GM10847 (cell line): ENCODE measurements at regions not wholly inside any gene's neighbourhood (a gene's known extent, or its start where the extent isn't known, plus 50 kb on each side); places are given as distances from the start of the nearest gene placed in this dataset.

Source experiments
- POLR2A ChIP-seq: IDR thresholded peaks from 2 replicates; pipeline ENCODE4 v1.6.1; 2011; ENCODE audit not compliant: insufficient read length; ENCODE audit errors: extremely low read depth

GRCh38 chr14:105857220-105857825, 330.9 kb downstream of the TMEM121 start:
- TF ChIP-seq POLR2A: peak; percentile 75

DNA sequence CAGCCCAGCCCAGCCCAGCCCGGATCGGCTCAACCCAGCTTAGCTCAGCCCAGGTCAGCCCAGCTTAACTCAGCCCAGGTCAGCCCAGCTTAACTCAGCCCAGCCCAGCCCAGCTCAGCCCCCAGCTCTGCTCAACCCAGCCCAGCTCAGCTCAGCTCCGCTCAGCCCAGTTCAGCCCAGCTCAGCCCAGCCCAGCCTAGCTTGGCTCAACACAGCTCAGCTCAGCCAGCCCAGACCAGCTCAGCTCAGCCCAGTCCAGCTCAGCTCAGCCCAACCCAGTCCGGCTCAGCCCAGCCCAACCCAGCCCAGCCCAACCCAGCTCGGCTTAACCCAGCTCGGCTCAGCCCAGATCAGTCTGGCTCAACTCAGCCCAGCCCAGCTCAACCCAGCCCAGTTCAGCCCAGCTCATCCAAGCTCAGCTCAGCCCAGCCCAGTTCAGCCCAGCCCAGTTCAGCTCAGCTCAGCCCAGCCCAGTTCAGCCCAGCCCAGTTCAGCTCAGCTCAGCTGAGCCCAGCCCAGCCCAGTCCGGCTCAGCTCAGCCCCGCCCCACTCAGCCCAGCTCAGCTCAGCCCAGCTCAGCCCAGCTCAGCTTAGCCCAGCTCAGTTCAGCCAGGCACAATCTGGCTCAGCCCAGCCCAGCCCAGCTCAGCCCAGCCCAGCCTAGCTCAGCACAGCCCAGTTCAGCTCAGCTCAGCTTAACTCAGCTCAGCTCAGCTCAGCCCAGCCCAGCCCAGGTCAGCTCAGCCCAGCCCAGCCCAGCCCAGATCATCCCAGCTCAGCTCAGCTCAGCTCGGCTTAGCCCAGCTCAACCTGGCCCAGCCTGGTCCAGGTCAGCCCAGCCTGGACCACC, 331.7 kb downstream of the TMEM121 start:
- TF ChIP-seq POLR2A: peak; percentile 26

DNA sequence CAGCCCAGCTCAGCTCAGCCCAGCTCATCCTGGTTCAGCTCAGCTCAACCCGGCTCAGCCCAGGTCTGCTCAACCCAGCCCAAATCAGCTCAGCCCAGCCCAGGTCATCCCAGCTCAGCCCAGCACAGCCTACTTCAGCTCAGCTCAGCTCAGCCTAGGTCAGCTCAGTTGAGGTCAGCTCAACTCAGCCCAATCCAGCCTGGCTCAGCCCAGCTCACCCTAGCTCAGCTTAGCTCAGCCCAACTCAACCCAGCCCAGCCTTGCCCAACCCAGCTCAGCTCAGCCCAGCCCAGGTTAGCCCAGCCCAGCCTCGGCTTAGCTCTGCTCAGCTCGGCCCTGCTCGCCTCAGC, 332.3 kb downstream of the TMEM121 start:
- no peak for TF ChIP-seq POLR2A

DNA sequence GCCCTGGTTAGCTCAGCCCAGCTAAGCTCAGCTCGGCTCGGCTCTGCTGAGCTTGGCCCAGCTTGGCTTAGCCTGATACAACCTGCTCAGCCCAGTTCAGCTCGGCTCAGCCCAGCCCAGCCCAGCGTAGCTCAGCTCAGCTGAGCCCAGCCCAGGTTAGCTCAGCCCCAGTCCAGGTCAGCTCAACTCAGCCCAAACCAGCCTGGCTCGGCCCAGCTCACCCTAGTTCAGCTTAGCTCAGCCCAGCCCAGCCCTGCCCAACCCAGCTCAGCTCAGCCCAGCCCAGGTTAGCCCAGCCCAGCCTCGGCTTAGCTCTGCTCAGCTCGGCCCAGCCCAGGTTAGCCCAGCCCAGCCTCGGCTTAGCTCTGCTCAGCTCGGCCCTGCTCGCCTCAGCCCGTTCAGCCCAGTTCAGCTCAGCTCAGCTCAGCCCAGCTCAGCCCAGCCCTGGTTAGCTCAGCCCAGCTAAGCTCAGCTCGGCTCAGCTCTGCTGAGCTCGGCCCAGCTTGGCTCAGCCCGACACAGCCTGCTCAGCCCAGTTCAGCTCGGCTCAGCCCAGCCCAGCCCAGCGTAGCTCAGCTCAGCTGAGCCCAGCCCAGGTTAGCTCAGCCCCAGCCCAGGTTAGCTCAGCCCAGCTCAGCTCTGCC, 332.8 kb downstream of the TMEM121 start:
- TF ChIP-seq POLR2A: peak; percentile 32

- peak; percentile 93 for TF ChIP-seq POLR2A
Observed at GRCh38 chr14:105859717-105860614, 333.6 kb downstream of the TMEM121 start.

GRCh38 chr14:105860615-105861580, 334.5 kb downstream of the TMEM121 start:
- peak; percentile 77 for TF ChIP-seq POLR2A

GRCh38 chr14:105861985-105862465, 335.6 kb downstream of the TMEM121 start:
- TF ChIP-seq POLR2A: peak; percentile 78

DNA sequence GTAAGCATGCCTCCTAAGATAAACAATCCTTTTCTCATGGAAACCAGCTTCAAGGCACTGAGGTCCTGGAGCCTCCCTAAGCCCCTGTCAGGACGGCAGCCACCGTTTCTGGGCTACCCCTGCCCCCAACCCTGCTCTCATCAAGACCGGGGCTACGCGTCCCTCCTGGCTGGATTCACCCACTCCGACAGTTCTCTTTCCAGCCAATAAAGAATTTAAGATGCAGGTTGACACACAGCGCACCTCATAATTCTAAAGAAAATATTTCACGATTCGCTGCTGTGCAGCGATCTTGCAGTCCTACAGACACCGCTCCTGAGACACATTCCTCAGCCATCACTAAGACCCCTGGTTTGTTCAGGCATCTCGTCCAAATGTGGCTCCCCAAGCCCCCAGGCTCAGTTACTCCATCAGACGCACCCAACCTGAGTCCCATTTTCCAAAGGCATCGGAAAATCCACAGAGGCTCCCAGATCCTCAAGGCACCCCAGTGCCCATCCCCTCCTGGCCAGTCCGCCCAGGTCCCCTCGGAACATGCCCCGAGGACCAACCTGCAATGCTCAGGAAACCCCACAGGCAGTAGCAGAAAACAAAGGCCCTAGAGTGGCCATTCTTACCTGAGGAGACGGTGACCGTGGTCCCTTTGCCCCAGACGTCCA, 336.3 kb downstream of the TMEM121 start:
- peak; percentile 13 for TF ChIP-seq POLR2A

DNA sequence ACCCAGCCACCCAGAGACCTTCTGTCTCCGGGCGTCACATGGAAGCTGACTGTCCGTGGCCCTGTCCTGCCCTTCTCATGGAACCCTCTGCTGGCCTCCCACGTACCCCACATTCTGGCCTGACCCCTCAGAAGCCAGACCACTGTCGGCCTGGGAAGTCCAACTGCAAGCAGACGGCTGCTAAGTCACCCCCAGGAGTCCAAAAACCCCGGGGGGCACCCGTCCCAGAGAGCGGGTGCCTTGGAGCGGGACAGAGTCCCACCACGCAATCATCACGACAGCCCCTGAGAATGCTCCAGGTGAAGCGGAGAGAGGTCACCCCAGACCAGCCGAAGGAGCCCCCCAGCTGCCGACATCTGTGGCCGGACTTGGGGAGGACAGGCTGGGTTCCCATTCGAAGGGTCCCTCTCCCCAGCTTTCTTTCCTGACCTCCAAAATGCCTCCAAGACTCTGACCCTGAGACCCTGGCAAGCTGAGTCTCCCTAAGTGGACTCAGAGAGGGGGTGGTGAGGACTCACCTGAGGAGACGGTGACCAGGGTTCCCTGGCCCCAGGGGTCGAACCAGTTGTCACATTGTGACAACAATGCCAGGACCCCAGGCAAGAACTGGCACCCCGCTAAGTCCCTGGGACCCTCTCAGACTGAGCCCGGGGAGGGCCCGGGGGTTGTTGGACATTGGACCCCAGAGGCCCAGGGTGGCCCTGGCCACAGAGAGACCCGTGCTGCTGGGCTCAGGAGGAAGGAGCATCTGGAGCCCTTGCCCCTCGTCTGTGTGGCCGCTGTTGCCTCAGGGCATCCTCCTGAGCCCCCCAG, 337.1 kb downstream of the TMEM121 start:
- TF ChIP-seq POLR2A: peak; percentile 43

DNA sequence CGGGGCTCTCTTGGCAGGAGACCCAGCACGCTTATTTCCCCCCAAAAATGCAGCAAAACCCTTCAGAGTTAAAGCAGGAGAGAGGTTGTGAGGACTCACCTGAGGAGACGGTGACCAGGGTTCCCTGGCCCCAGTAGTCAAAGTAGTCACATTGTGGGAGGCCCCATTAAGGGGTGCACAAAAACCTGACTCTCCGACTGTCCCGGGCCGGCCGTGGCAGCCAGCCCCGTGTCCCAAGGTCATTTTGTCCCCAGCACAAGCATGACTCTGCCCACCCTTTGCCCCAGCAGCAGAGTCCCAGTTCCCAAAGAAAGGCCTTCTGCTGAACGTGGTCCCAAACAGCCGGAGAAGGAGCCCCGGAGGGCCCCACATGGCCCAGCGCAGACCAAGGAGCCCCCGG, 337.7 kb downstream of the TMEM121 start:
- no peak for TF ChIP-seq POLR2A

- TF ChIP-seq POLR2A: no peak
Observed at GRCh38 chr14:105864651-105865265, 338.4 kb downstream of the TMEM121 start.

- TF ChIP-seq POLR2A: no peak
Observed at GRCh38 chr14:105865266-105865903, 339.0 kb downstream of the TMEM121 start.
